Tibial nerve (tissue), 3 donors: ENCODE measurements at regions not wholly inside any gene's neighbourhood (a gene's known extent, or its start where the extent isn't known, plus 50 kb on each side); places are given as distances from the start of the nearest gene placed in this dataset.

Experiments
- CTCF ChIP-seq, 5 experiments: fragments of 200-600 bp in 3 of 5; fragments of 450-650 bp in 2 of 5; sonication (generic) in 3 of 5; IDR thresholded peaks; one replicate each; pipeline ENCODE4 v1.5.1; 2016 to 2019; ENCODE audit warnings: antibody characterized with exemption in 5 of 5, mild to moderate bottlenecking in 3 of 5, moderate library complexity in 2 of 5
- POLR2A ChIP-seq, 2 donors: fragments of 450-650 bp; IDR thresholded peaks; one replicate each; pipeline ENCODE4 v1.6.1; 2017; ENCODE audit warnings: antibody characterized with exemption in 2 of 2, mild to moderate bottlenecking in 2 of 2, moderate library complexity in 2 of 2

GRCh38 chr10:121179006-121179405, 327.8 kb downstream of the WDR11 start:
- TF ChIP-seq CTCF (IDR thresholded peaks at IDR 0.05) (no peak), POLR2A (IDR thresholded peaks at IDR 0.05) (no peak)
